Thyroid gland (tissue), 4 donors: ENCODE measurements at regions not wholly inside any gene's neighbourhood (a gene's known extent, or its start where the extent isn't known, plus 50 kb on each side); places are given as distances from the start of the nearest gene placed in this dataset.

Experiments used
- DNase-seq, 2 donors: peaks; one replicate each; pipeline ENCODE4 v3.0.0-alpha.2; 2019
- H3K27ac ChIP-seq, 3 donors: fragments of 200-600 bp; sonication (generic); 1 replicate in 2 of 3; 2 replicates in 1 of 3; pipeline ENCODE4 v1.5.1; 2016 to 2019; ENCODE audit warnings: mild to moderate bottlenecking in 1 of 3, moderate library complexity in 1 of 3
- H3K27me3 ChIP-seq: fragments of 200-600 bp; sonication (generic); one replicate; pipeline ENCODE4 v1.5.1; 2019
- H3K36me3 ChIP-seq, 2 donors: fragments of 200-600 bp; sonication (generic); one replicate each; pipeline ENCODE4 v1.5.1; 2016 to 2019
- H3K4me1 ChIP-seq, 2 donors: fragments of 200-600 bp; sonication (generic); one replicate each; pipeline ENCODE4 v1.5.1; 2017 to 2019
- H3K4me3 ChIP-seq, 3 donors: fragments of 200-600 bp; sonication (generic); replicated peaks in 1 of 3; 1 replicate in 2 of 3; 2 replicates in 1 of 3; pipeline ENCODE4 v1.5.1; 2016; ENCODE audit warnings: mild to moderate bottlenecking in 1 of 3
- H3K9me3 ChIP-seq: fragments of 200-600 bp; sonication (generic); one replicate; pipeline ENCODE4 v1.5.1; 2017
- CTCF ChIP-seq, 6 experiments: fragments of 200-600 bp in 3 of 6; fragments of 450-650 bp in 3 of 6; sonication (generic) in 3 of 6; IDR thresholded peaks; one replicate each; pipeline ENCODE4 v1.5.1; 2016 to 2019; ENCODE audit warnings: antibody characterized with exemption in 6 of 6, mild to moderate bottlenecking in 2 of 6, inconsistent platforms in 1 of 6, moderate library complexity in 1 of 6
- POLR2A ChIP-seq, 2 donors: fragments of 450-650 bp; IDR thresholded peaks; one replicate each; pipeline ENCODE4 v1.6.1; 2017; ENCODE audit warnings: antibody characterized with exemption in 2 of 2, mild to moderate bottlenecking in 2 of 2, moderate library complexity in 1 of 2
- WGBS, 2 donors: methylation state at CpG; one replicate each; pipeline ENCODE4 v1.1.5; 2017; 5-methylcytosine and 5-hydroxymethylcytosine counted together
- intact Hi-C: fragments of 100-400 bp; cut with DNase I; formaldehyde crosslinking; loops from one replicate; pipeline ENCODE4 v1.15.1; 2023

GRCh38 chr9:82184524-82184923 is 196.0 kb downstream of the SPATA31D1 start:
- Histone ChIP-seq H3K9me3 (no peaks in the 10 kb centered on the region), H3K4me1 (no peaks in the 10 kb centered on the region), H3K27ac (no peak overlapping the region), H3K4me3 (no peak overlapping the region), H3K36me3 (no peaks in the 10 kb centered on the region), H3K27me3 (no peaks in the 10 kb centered on the region)
- DNase-seq = no peak
- intact Hi-C loops = no loop called here
- WGBS, 2 donors = 93 to 95% methylated on average over 3 of the region's 3 CpGs
- TF ChIP-seq CTCF (IDR thresholded peaks at IDR 0.05) = no peak
- no peak for TF ChIP-seq POLR2A (IDR thresholded peaks at IDR 0.05)

- no peaks in the 10 kb centered on the region for H3K27me3 ChIP-seq
- no peaks in the 10 kb centered on the region for H3K4me1 ChIP-seq
- no peak overlapping the region for H3K4me3 ChIP-seq
- no peak for DNase-seq
- intact Hi-C loops = no loop called here
- no peaks in the 10 kb centered on the region for H3K9me3 ChIP-seq
- TF ChIP-seq POLR2A (IDR thresholded peaks at IDR 0.05) (no peak), CTCF (IDR thresholded peaks at IDR 0.05) (no peak)
- H3K36me3 ChIP-seq = no peaks in the 10 kb centered on the region
- 66 to 71% methylated on average over 1 of the region's 1 CpG for WGBS, 2 donors
- no peak overlapping the region for H3K27ac ChIP-seq
These were observed 200.2 kb downstream of the SPATA31D1 start for GRCh38 chr9:82188817-82189216.

- H3K4me1 ChIP-seq = no peaks in the 10 kb centered on the region
- H3K4me3 ChIP-seq = no peak overlapping the region
- no peaks in the 10 kb centered on the region for H3K9me3 ChIP-seq
- TF ChIP-seq POLR2A (IDR thresholded peaks at IDR 0.05) (no peak), CTCF (IDR thresholded peaks at IDR 0.05) (no peak)
- intact Hi-C loops = no loop called here
- no peak overlapping the region for H3K27ac ChIP-seq
- WGBS, 2 donors = 81 to 89% methylated on average over 4 of the region's 4 CpGs
- no peaks in the 10 kb centered on the region for H3K36me3 ChIP-seq
- no peaks in the 10 kb centered on the region for H3K27me3 ChIP-seq
- DNase-seq = no peak
These were observed 202.7 kb downstream of the SPATA31D1 start for GRCh38 chr9:82191082-82191770.

GRCh38 chr9:82192211-82192610 is 203.6 kb downstream of the SPATA31D1 start:
- no peak overlapping the region for H3K27ac ChIP-seq
- H3K9me3 ChIP-seq = no peaks in the 10 kb centered on the region
- H3K4me1 ChIP-seq = no peaks in the 10 kb centered on the region
- intact Hi-C loops = no loop called here
- TF ChIP-seq CTCF (IDR thresholded peaks at IDR 0.05) (no peak), POLR2A (IDR thresholded peaks at IDR 0.05) (no peak)
- DNase-seq = no peak
- H3K4me3 ChIP-seq = no peak overlapping the region
- no peaks in the 10 kb centered on the region for H3K36me3 ChIP-seq
- H3K27me3 ChIP-seq = no peaks in the 10 kb centered on the region
- WGBS, 2 donors = 18 to 19% methylated on average over 3 of the region's 3 CpGs

GRCh38 chr9:82196622-82197441 is 208.3 kb downstream of the SPATA31D1 start:
- no peaks in the 10 kb centered on the region for H3K27me3 ChIP-seq
- no peaks in the 10 kb centered on the region for H3K36me3 ChIP-seq
- H3K27ac ChIP-seq = no peak overlapping the region
- H3K4me1 ChIP-seq = peaks cover 11 to 18% of the 10 kb centered on the region in 2 donors
- H3K9me3 ChIP-seq = no peaks in the 10 kb centered on the region
- intact Hi-C loops = no loop called here
- no peak for TF ChIP-seq POLR2A (IDR thresholded peaks at IDR 0.05)
- no peak for TF ChIP-seq CTCF (IDR thresholded peaks at IDR 0.05)
- H3K4me3 ChIP-seq = no peak overlapping the region
- DNase-seq = no peak
